ENCODE measurements at regions not wholly inside any gene's neighbourhood (a gene's known extent, or its start where the extent isn't known, plus 50 kb on each side); places are given as distances from the start of the nearest gene placed in this dataset.

- DNase-seq (no peak), FAIRE-seq (no peak)
- H3K9me3 ChIP-seq (ENCODE audit: control insufficient read depth in 2 of 3, insufficient read depth in 1 of 3, low read length in 3 of 3), result no peaks in the 10 kb centered on the region
- no peaks in the 10 kb centered on the region for H3K4me1 ChIP-seq (ENCODE audit: control insufficient read depth in 2 of 3, insufficient read depth in 2 of 3, low read depth in 1 of 3, low read length in 3 of 3)
- H3K27ac ChIP-seq (ENCODE audit: low read depth in 2 of 2, low read length in 2 of 2), result no peak overlapping the region
- H3K27me3 ChIP-seq (ENCODE audit: control insufficient read depth, insufficient read depth, low read length), result no peaks in the 10 kb centered on the region
- H3K4me3 ChIP-seq (ENCODE audit: low read length in 3 of 3), result no peak overlapping the region
- intact Hi-C loops (cut with DNase I), result no loop called here
- no peak overlapping the region for H3K9ac ChIP-seq (ENCODE audit: low read length in 3 of 3)
- TF ChIP-seq CTCF (IDR thresholded peaks at IDR 0.05; ENCODE audit: borderline replicate concordance, extremely low read depth, insufficient read depth), result no peak
- no peaks in the 10 kb centered on the region for H3K36me3 ChIP-seq (ENCODE audit: control insufficient read depth in 2 of 3, insufficient read depth in 3 of 3, low read length in 3 of 3)
Observed at GRCh38 chr2:236393581-236393980, 129.4 kb upstream of the ASB18 start.

- FAIRE-seq (no peak), DNase-seq (no peak)
- no peaks in the 10 kb centered on the region for H3K4me1 ChIP-seq (ENCODE audit: control insufficient read depth in 2 of 3, insufficient read depth in 2 of 3, low read depth in 1 of 3, low read length in 3 of 3)
- intact Hi-C loops (cut with DNase I), result no loop called here
- no peak overlapping the region for H3K9ac ChIP-seq (ENCODE audit: low read length in 3 of 3)
- no peaks in the 10 kb centered on the region for H3K27me3 ChIP-seq (ENCODE audit: control insufficient read depth, insufficient read depth, low read length)
- no peak for TF ChIP-seq CTCF (IDR thresholded peaks at IDR 0.05; ENCODE audit: borderline replicate concordance, extremely low read depth, insufficient read depth)
- no peaks in the 10 kb centered on the region for H3K36me3 ChIP-seq (ENCODE audit: control insufficient read depth in 2 of 3, insufficient read depth in 3 of 3, low read length in 3 of 3)
- no peaks in the 10 kb centered on the region for H3K9me3 ChIP-seq (ENCODE audit: control insufficient read depth in 2 of 3, insufficient read depth in 1 of 3, low read length in 3 of 3)
- no peak overlapping the region for H3K4me3 ChIP-seq (ENCODE audit: low read length in 3 of 3)
- no peak overlapping the region for H3K27ac ChIP-seq (ENCODE audit: low read depth in 2 of 2, low read length in 2 of 2)
Observed at GRCh38 chr2:236394571-236394970, 130.4 kb upstream of the ASB18 start.

- H3K36me3 ChIP-seq (ENCODE audit: control insufficient read depth in 2 of 3, insufficient read depth in 3 of 3, low read length in 3 of 3), result no peaks in the 10 kb centered on the region
- no peak overlapping the region for H3K4me3 ChIP-seq (ENCODE audit: low read length in 3 of 3)
- no peaks in the 10 kb centered on the region for H3K9me3 ChIP-seq (ENCODE audit: control insufficient read depth in 2 of 3, insufficient read depth in 1 of 3, low read length in 3 of 3)
- H3K4me1 ChIP-seq (ENCODE audit: control insufficient read depth in 2 of 3, insufficient read depth in 2 of 3, low read depth in 1 of 3, low read length in 3 of 3), result no peaks in the 10 kb centered on the region
- no peak for DNase-seq
- no peak overlapping the region for H3K27ac ChIP-seq (ENCODE audit: low read depth in 2 of 2, low read length in 2 of 2)
- intact Hi-C loops (cut with DNase I), result no loop called here
- no peak for FAIRE-seq
- TF ChIP-seq CTCF (IDR thresholded peaks at IDR 0.05; ENCODE audit: borderline replicate concordance, extremely low read depth, insufficient read depth), result no peak
- H3K27me3 ChIP-seq (ENCODE audit: control insufficient read depth, insufficient read depth, low read length), result no peaks in the 10 kb centered on the region
- no peak overlapping the region for H3K9ac ChIP-seq (ENCODE audit: low read length in 3 of 3)
Observed at GRCh38 chr2:236395067-236395466, 130.9 kb upstream of the ASB18 start.

- no peak for TF ChIP-seq CTCF (IDR thresholded peaks at IDR 0.05; ENCODE audit: borderline replicate concordance, extremely low read depth, insufficient read depth)
- Histone ChIP-seq H3K4me1 (ENCODE audit: control insufficient read depth in 2 of 3, insufficient read depth in 2 of 3, low read depth in 1 of 3, low read length in 3 of 3) (no peaks in the 10 kb centered on the region), H3K4me3 (ENCODE audit: low read length in 3 of 3) (no peak overlapping the region), H3K9me3 (ENCODE audit: control insufficient read depth in 2 of 3, insufficient read depth in 1 of 3, low read length in 3 of 3) (no peaks in the 10 kb centered on the region), H3K27me3 (ENCODE audit: control insufficient read depth, insufficient read depth, low read length) (no peaks in the 10 kb centered on the region), H3K27ac (ENCODE audit: low read depth in 2 of 2, low read length in 2 of 2) (no peak overlapping the region), H3K36me3 (ENCODE audit: control insufficient read depth in 2 of 3, insufficient read depth in 3 of 3, low read length in 3 of 3) (no peaks in the 10 kb centered on the region), H3K9ac (ENCODE audit: low read length in 3 of 3) (no peak overlapping the region)
- FAIRE-seq (no peak), DNase-seq (no peak)
- intact Hi-C loops (cut with DNase I), result no loop called here
Observed at GRCh38 chr2:236396818-236397350, 132.7 kb upstream of the ASB18 start.

Data from kidney (tissue), 13 donors.